ENCODE measurements at regions not wholly inside any gene's neighbourhood (a gene's known extent, or its start where the extent isn't known, plus 50 kb on each side); places are given as distances from the start of the nearest gene placed in this dataset.

DNA sequence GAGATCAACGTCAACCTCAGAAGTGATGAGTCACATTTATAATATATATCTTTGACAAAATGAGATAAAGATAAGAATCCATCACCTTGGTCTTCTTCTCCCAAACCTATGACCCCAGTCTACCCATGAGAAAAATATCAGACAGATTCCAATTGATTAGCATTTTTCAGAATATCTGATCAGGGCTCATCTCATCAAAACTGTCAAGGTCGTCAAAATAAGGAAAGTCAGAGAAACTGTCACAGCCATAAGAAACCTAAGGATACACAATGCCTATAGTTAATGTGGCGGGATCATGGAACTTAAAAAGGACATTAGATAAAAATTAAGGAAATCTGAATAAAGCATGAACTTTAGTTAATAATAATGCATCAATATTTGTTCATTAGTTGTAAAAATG, 374.1 kb downstream of the FAT4 start:
- Histone ChIP-seq H3K27me3 (ENCODE audit: control insufficient read depth in 1 of 2, insufficient read depth in 2 of 2, low read length in 2 of 2) (no peaks in the 10 kb centered on the region), H3K4me2 (ENCODE audit: low read depth, low read length) (no peak overlapping the region), H3K9me3 (ENCODE audit: low read length) (no peaks in the 10 kb centered on the region), H3K36me3 (replicated peaks in 1 of 2; ENCODE audit: control insufficient read depth in 1 of 2, insufficient read depth in 2 of 2, low read length in 2 of 2) (no peaks in the 10 kb centered on the region), H3K9ac (ENCODE audit: insufficient read depth, low read depth, low read length) (no peak overlapping the region), H2AFZ (ENCODE audit: low read length) (no peak overlapping the region), H3K27ac (ENCODE audit: extremely low read length, insufficient read depth, low read length) (no peak overlapping the region), H3K79me2 (ENCODE audit: insufficient read depth, low read length) (no peaks in the 10 kb centered on the region), H3K4me1 (ENCODE audit: insufficient read depth, low read length) (no peaks in the 10 kb centered on the region), H4K20me1 (ENCODE audit: insufficient read depth, low read length) (no peaks in the 10 kb centered on the region), H3K4me3 (replicated peaks in 1 of 3; ENCODE audit: insufficient read depth in 1 of 3, low read depth in 2 of 3, low read length in 3 of 3) (no peak overlapping the region)
- DNase-seq (ENCODE audit: low spot score) (no peak), FAIRE-seq (no peak), ATAC-seq (no peak)
- in situ Hi-C loops (cut with HindIII; ENCODE audit: extremely low pct_ligation_motif_present, low pct_unique_long_range_greater_than_20kb) (no loop called here), intact Hi-C loops (cut with micrococcal nuclease; ENCODE audit: unreplicated experiment) (no loop called here)
- ChIA-PET POLR2A (no interaction called here), CTCF (ENCODE audit: low intra/inter-chr PET ratio, low total read pairs) (no interaction called here)
- 4% methylated on average over 3 of the region's 3 CpGs for WGBS (ENCODE audit: low lambda C conversion rate)
- TF ChIP-seq EED (CRISPR knock-in tag; IDR thresholded peaks at IDR 0.05): no peak
- BruUV-seq (replicated peaks): no TSS peak

GRCh38 chr4:125689805-125690204, 375.1 kb downstream of the FAT4 start:
- intact Hi-C loops (cut with micrococcal nuclease; ENCODE audit: unreplicated experiment): no loop called here
- Histone ChIP-seq H3K27ac (ENCODE audit: extremely low read length, insufficient read depth, low read length) (no peak overlapping the region), H4K20me1 (ENCODE audit: insufficient read depth, low read length) (no peaks in the 10 kb centered on the region), H3K4me1 (ENCODE audit: insufficient read depth, low read length) (no peaks in the 10 kb centered on the region), H3K27me3 (ENCODE audit: control insufficient read depth in 1 of 2, insufficient read depth in 2 of 2, low read length in 2 of 2) (no peaks in the 10 kb centered on the region), H2AFZ (ENCODE audit: low read length) (no peak overlapping the region), H3K9me3 (ENCODE audit: low read length) (no peaks in the 10 kb centered on the region), H3K79me2 (ENCODE audit: insufficient read depth, low read length) (no peaks in the 10 kb centered on the region), H3K4me3 (replicated peaks in 1 of 3; ENCODE audit: insufficient read depth in 1 of 3, low read depth in 2 of 3, low read length in 3 of 3) (no peak overlapping the region), H3K9ac (ENCODE audit: insufficient read depth, low read depth, low read length) (no peak overlapping the region), H3K36me3 (replicated peaks in 1 of 2; ENCODE audit: control insufficient read depth in 1 of 2, insufficient read depth in 2 of 2, low read length in 2 of 2) (no peaks in the 10 kb centered on the region), H3K4me2 (ENCODE audit: low read depth, low read length) (no peak overlapping the region)
- in situ Hi-C loops (cut with HindIII; ENCODE audit: extremely low pct_ligation_motif_present, low pct_unique_long_range_greater_than_20kb): no loop called here
- DNase-seq (ENCODE audit: low spot score): no peak
- ATAC-seq: no peak
- ChIA-PET CTCF (ENCODE audit: low intra/inter-chr PET ratio, low total read pairs) (no interaction called here), POLR2A (no interaction called here)
- no peak for FAIRE-seq
- TF ChIP-seq MAFK (conservative IDR thresholded peaks at IDR 0.05 in 1 of 2, IDR thresholded peaks at IDR 0.05 in 1 of 2; ENCODE audit: low read length in 2 of 2) (peak; percentile 96 to 99), FOXO4 (CRISPR knock-in tag; conservative IDR thresholded peaks at IDR 0.05) (no peak), NFATC3 (CRISPR knock-in tag; IDR thresholded peaks at IDR 0.05) (no peak), ZKSCAN8 (CRISPR knock-in tag; IDR thresholded peaks at IDR 0.05; ENCODE audit: borderline replicate concordance) (no peak), IRF2 (CRISPR knock-in tag; IDR thresholded peaks at IDR 0.05) (no peak), GATA4 (IDR thresholded peaks at IDR 0.05; ENCODE audit: borderline replicate concordance, low read depth) (no peak), MAFF (IDR thresholded peaks at IDR 0.05; ENCODE audit: low read depth, low read length) (peak; percentile 99), MTA1 (CRISPR knock-in tag; IDR thresholded peaks at IDR 0.05; ENCODE audit: borderline replicate concordance) (no peak), ZFP36 (IDR thresholded peaks at IDR 0.05; ENCODE audit: borderline replicate concordance, low read depth, low read length, partially characterized antibody) (no peak), ZNF598 (CRISPR knock-in tag; IDR thresholded peaks at IDR 0.05; ENCODE audit: borderline replicate concordance) (no peak), ZNF281 (CRISPR knock-in tag; IDR thresholded peaks at IDR 0.05; ENCODE audit: borderline replicate concordance) (no peak), NAIF1 (CRISPR knock-in tag; IDR thresholded peaks at IDR 0.05; ENCODE audit: borderline replicate concordance) (no peak)
- TF ChIP-seq, protein P1, sequence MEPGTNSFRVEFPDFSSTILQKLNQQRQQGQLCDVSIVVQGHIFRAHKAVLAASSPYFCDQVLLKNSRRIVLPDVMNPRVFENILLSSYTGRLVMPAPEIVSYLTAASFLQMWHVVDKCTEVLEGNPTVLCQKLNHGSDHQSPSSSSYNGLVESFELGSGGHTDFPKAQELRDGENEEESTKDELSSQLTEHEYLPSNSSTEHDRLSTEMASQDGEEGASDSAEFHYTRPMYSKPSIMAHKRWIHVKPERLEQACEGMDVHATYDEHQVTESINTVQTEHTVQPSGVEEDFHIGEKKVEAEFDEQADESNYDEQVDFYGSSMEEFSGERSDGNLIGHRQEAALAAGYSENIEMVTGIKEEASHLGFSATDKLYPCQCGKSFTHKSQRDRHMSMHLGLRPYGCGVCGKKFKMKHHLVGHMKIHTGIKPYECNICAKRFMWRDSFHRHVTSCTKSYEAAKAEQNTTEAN (CRISPR knock-in tag; conservative IDR thresholded peaks at IDR 0.05): no peak
- no TSS peak for BruUV-seq (replicated peaks)
